ENCODE measurements at regions not wholly inside any gene's neighbourhood (a gene's known extent, or its start where the extent isn't known, plus 50 kb on each side); places are given as distances from the start of the nearest gene placed in this dataset.

DNA sequence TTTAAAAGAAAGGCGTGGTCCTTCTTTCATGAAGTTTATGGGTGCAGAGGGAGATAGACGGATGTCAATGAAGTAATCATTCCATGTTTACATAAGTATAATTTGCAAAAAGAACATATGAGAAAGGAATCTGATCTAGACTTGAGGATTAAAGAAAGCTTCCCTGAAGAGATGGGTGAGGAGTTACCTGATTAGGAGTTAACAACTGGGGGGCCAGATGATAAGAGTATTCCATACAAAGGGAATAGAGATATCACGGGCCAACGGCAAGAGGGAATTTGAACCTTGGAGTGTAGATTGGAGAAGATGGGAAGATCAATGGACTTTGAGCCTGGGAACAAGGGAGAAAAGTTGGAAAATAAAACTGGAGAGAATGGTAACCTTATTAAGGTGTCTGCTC is 1959.9 kb upstream of the WWC1 start:
- ChIA-PET CTCF (no interaction called here), POLR2A (no interaction called here)
- TF ChIP-seq, protein P1, sequence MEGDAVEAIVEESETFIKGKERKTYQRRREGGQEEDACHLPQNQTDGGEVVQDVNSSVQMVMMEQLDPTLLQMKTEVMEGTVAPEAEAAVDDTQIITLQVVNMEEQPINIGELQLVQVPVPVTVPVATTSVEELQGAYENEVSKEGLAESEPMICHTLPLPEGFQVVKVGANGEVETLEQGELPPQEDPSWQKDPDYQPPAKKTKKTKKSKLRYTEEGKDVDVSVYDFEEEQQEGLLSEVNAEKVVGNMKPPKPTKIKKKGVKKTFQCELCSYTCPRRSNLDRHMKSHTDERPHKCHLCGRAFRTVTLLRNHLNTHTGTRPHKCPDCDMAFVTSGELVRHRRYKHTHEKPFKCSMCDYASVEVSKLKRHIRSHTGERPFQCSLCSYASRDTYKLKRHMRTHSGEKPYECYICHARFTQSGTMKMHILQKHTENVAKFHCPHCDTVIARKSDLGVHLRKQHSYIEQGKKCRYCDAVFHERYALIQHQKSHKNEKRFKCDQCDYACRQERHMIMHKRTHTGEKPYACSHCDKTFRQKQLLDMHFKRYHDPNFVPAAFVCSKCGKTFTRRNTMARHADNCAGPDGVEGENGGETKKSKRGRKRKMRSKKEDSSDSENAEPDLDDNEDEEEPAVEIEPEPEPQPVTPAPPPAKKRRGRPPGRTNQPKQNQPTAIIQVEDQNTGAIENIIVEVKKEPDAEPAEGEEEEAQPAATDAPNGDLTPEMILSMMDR (IDR thresholded peaks at IDR 0.05; ENCODE audit: control extremely low read depth, extremely low read depth, low read depth, missing control alignments) = no peak
- no peak for DNase-seq (ENCODE audit: extremely low spot score)

DNA sequence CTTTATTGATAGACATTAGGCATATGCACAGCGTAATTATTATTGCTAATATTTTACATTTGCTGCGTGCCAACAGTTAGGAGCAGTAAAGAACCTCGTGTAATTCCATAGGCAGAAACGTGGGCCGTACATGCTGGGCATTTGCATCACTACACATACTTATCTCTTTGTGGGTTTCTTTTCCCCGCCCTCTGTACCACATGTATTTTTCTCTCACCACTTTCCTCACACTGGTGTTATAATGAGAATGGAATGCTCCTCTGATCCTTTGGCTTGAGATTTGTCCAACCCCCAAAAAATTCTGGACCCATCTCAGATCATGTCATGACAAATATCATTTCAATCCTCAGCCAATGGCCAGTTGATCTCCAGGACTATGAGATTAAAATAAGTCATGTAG is 1952.6 kb upstream of the WWC1 start:
- DNase-seq (ENCODE audit: extremely low spot score) = no peak
- POLR2A ChIA-PET = no interaction called here
- CTCF ChIA-PET = interaction anchor here (1.0 to 2.2 kb wide), 4 partner anchors 8 to 16 kb away, joined by 3 to 5 read pairs (median 4); no protein-coding TSS in a partner anchor
- TF ChIP-seq, protein P1 (IDR thresholded peaks at IDR 0.05; ENCODE audit: control extremely low read depth, extremely low read depth, low read depth, missing control alignments) = no peak

DNA sequence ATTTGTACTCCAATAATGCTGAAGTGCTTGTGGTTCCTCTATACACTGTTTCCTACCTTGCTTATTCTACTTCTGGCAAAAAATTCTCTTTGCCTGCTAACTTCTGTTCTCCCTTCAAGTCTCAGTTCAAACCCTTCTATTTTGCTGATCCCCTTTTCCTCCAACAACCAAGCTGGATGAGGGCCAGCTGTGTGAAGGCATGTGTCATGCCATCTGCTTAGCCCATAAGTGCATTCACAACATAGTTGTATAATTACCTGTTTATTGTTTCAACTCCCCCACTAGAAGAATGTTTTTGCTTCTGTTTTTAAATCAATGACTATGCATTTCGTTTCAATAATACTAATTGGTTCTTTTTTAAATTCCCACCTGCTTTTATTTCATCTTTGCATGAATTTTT is 1951.4 kb upstream of the WWC1 start:
- TF ChIP-seq, protein P1 (IDR thresholded peaks at IDR 0.05; ENCODE audit: control extremely low read depth, extremely low read depth, low read depth, missing control alignments) = no peak
- ChIA-PET CTCF (interaction anchor here (2.2 kb wide), 1 partner anchor 18 kb away, joined by 5 read pairs; no protein-coding TSS in a partner anchor), POLR2A (no interaction called here)
- no peak for DNase-seq (ENCODE audit: extremely low spot score)

DNA sequence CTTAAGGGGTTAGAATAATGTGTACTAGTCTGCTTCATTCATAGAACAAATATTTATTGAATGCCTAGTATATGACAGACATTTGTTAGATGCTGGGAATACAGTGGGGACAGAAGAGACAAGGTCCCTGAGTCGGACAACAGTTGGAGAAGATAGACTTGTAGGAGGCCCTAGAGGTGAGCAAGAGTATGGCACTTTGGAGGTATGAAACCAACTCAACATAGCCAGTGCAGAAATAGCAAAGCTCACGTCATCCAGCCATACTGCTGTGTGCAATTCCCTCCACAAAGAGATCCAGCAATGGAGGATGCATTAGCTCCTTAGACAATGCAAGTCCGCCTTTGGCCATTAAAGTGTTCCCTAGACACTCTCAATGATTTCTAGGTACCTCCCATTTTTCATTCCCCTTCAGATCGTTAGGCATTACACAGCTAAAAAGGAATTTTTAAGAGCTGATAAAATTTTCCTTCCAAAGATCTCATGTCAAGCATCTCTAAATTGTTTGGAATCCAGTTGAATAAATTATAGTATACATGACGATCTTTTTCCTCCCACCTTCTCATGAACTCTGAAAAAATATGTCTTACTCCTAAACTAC is 1949.6 kb upstream of the WWC1 start:
- ChIA-PET POLR2A (no interaction called here), CTCF (no interaction called here)

GRCh38 chr5:166342402-166342801 is 1949.0 kb upstream of the WWC1 start:
- POLR2A ChIA-PET = no interaction called here
- CTCF ChIA-PET = no interaction called here
- no peak for DNase-seq (ENCODE audit: extremely low spot score)
- TF ChIP-seq, protein P1 (IDR thresholded peaks at IDR 0.05; ENCODE audit: control extremely low read depth, extremely low read depth, low read depth, missing control alignments) = no peak

More for the DNA sequence above, 1949.6 kb upstream of the WWC1 start:
- no peak for DNase-seq (ENCODE audit: extremely low spot score)
- TF ChIP-seq, protein P1 (IDR thresholded peaks at IDR 0.05; ENCODE audit: control extremely low read depth, extremely low read depth, low read depth, missing control alignments) = no peak

DNA sequence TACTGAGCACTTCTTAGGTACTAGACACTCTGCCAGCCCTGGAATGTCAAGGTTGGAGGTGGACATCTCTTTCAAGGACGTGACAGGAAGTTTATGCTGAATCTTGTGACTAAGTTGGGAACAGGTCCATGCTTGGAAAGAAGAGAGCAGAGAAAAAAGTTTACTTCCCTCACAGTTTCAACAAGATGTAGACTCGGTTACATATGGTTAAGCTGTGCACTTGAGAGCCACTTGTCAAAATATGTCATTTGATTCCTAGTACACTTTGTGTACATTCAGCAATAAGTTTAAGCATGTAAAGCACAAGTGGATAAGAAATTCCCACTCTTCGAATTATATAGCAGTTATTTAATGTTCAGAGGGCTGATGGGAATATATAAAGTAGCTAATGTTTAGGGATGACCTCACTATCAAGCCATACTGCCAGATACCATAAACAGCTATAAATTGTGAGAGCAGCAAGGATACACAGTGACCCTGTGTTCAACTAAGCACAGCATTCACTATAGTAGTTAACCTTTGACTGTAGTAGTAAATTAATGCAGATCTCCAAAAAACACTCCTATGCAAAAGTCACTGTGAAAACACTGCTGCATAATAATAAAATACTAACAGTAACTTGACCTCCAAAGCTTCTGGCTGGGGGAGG is 1944.6 kb upstream of the WWC1 start:
- ChIA-PET CTCF (interaction anchor here (1.4 kb wide), 1 partner anchor 8 kb away, joined by 3 read pairs; no protein-coding TSS in a partner anchor), POLR2A (no interaction called here)
- TF ChIP-seq, protein P1 (IDR thresholded peaks at IDR 0.05; ENCODE audit: control extremely low read depth, extremely low read depth, low read depth, missing control alignments) = no peak
- DNase-seq (ENCODE audit: extremely low spot score) = no peak

All from GM10248 (cell line).